ENCODE measurements at regions not wholly inside any gene's neighbourhood (a gene's known extent, or its start where the extent isn't known, plus 50 kb on each side); places are given as distances from the start of the nearest gene placed in this dataset.

DNA sequence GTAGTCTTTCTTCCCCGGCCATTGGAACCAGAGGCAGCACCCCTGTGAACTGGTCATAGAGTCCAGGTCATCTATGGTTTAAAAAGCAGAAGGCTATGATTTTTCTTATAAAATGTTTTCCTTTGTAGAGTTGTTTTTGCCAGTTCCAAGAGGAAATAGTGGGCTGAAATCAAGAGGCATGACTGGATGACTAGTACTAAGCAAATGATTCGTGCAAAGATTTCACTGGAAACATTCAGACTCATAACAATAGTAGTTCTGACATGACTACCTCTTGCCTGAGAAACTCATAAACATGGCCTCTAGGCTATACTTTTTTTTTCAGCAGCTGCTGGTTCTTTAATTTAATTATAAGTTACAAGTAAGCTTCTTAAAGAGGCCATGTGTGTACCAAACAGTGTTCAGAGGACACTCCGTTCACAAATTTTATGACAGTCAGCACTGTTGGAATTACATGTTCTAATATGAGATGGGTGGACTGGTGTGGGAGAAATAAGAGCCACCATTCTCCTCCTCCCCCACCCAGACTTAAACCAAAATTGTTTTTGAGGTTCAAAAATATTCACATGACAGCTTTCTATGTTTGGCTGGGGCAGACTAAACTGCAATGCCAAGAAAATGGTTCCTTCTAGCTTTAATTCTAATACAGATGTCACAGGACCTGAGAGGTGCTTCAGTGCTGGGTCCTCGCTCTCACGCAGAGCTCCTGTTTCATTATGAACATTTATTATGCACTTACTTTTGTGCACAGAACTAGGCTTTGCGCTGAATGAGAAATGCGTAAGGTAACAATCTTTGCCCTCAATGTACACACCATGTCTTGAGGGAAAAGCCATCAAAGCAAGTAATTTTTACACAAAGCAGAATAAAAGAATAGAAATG, 147.5 kb downstream of the ZC3H11B start:
- H3K9me3 ChIP-seq = no peaks in the 10 kb centered on the region
- no peak overlapping the region for H3K4me3 ChIP-seq
- DNase-seq = no peak
- no peak for ATAC-seq
- intact Hi-C loops (cut with DNase I, micrococcal nuclease) = no loop called here
- no peaks in the 10 kb centered on the region for H3K36me3 ChIP-seq (ENCODE audit: low read depth)
- no peaks in the 10 kb centered on the region for H3K4me1 ChIP-seq (ENCODE audit: low read depth)
- TF ChIP-seq, protein P1, sequence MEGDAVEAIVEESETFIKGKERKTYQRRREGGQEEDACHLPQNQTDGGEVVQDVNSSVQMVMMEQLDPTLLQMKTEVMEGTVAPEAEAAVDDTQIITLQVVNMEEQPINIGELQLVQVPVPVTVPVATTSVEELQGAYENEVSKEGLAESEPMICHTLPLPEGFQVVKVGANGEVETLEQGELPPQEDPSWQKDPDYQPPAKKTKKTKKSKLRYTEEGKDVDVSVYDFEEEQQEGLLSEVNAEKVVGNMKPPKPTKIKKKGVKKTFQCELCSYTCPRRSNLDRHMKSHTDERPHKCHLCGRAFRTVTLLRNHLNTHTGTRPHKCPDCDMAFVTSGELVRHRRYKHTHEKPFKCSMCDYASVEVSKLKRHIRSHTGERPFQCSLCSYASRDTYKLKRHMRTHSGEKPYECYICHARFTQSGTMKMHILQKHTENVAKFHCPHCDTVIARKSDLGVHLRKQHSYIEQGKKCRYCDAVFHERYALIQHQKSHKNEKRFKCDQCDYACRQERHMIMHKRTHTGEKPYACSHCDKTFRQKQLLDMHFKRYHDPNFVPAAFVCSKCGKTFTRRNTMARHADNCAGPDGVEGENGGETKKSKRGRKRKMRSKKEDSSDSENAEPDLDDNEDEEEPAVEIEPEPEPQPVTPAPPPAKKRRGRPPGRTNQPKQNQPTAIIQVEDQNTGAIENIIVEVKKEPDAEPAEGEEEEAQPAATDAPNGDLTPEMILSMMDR (IDR thresholded peaks at IDR 0.05) = no peak

DNA sequence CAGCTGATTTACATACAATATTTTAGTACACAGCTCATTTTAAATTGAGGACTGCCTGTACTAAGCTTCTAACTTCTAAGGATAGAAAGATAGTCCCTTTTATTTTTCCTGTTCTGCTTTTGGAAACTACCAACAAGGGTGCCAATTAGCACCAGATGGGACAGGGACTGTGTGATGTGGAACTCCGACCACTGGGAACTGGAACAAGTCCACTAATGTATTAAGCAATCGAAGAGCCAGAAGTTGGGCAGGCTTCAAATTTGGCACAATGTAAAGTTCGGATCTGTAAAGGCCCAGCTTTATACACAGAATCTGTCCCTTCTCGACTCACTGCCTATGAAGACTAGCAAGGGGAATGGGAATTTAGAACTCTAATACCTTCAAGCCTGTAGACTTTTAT, 149.3 kb downstream of the ZC3H11B start:
- Histone ChIP-seq H3K36me3 (ENCODE audit: low read depth) (no peaks in the 10 kb centered on the region), H3K4me3 (no peak overlapping the region), H3K9me3 (no peaks in the 10 kb centered on the region), H3K4me1 (ENCODE audit: low read depth) (no peaks in the 10 kb centered on the region)
- DNase-seq = no peak
- TF ChIP-seq, protein P1 (IDR thresholded peaks at IDR 0.05) = no peak
- intact Hi-C loops (cut with DNase I, micrococcal nuclease) = no loop called here
- ATAC-seq = no peak

DNA sequence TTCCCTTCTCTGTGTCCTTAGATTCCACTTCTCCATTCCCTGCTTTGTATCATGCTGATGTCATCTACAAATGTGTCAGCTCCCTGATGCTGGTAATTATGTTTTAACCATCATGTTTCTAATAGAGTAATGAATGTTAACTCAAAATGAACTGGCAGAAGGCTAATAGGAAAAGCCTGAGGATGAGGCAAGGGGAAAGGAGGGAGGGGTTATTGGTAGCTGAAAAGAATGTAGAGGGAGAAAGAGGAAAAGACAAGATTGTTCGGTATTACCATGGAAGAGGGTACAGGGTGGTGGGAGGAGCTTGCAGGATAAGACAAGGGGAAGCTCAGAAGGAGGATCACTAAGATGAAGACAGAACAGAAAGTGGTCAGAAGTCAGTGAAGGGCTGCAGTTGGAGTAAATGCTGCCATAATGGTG, 150.9 kb downstream of the ZC3H11B start:
- no peak overlapping the region for H3K4me3 ChIP-seq
- no peaks in the 10 kb centered on the region for H3K36me3 ChIP-seq (ENCODE audit: low read depth)
- DNase-seq (no peak), ATAC-seq (no peak)
- H3K9me3 ChIP-seq = no peaks in the 10 kb centered on the region
- TF ChIP-seq, protein P1 (IDR thresholded peaks at IDR 0.05) = no peak
- no peaks in the 10 kb centered on the region for H3K4me1 ChIP-seq (ENCODE audit: low read depth)
- intact Hi-C loops (cut with DNase I, micrococcal nuclease) = no loop called here

DNA sequence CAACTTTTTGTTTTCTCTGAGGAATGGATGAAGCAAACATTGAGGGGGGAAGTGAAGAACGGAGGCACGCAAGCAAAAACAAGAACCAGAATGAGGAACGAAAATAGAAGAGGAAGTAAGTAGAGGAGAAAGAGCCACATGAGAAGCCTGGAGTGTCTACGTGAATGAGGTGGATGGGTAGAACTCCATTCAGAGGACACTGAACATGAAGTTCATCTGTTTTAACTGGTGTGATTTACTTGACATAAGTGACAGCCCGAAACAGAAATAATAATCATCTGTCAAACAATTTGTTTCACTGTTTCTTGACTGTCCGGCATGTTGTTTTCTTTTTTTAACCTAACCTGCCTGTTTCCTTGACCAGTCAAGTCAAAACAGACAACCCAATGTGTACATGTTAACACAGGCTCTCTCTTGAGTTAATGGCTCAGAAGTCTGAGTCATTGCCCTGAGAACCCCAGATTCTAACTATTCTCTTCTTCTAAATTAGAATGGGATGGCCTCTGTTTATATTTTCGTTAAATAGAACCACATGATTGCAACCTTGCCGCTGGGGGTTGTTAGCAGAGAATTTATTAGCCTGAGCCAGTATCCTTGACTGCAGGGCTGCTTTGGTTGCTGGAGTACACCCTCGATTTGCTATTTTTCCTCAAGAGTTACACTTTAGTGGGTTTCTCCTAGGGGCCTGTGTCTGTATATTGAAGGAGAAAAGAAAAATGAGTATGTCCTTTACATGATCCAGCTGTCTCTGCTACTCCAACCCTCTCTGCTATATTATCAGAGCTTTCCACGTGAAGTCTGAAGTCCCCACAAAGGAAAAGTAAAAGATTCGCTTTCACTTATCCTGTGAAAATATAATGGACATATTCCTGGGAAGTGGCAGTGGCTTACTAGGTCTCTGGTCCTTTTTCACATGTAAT, 151.7 kb downstream of the ZC3H11B start:
- DNase-seq = no peak
- Histone ChIP-seq H3K9me3 (no peaks in the 10 kb centered on the region), H3K4me3 (no peak overlapping the region), H3K4me1 (ENCODE audit: low read depth) (no peaks in the 10 kb centered on the region), H3K36me3 (ENCODE audit: low read depth) (no peaks in the 10 kb centered on the region)
- no peak for ATAC-seq
- intact Hi-C loops (cut with DNase I, micrococcal nuclease) = no loop called here
- TF ChIP-seq, protein P1 (IDR thresholded peaks at IDR 0.05) = no peak

DNA sequence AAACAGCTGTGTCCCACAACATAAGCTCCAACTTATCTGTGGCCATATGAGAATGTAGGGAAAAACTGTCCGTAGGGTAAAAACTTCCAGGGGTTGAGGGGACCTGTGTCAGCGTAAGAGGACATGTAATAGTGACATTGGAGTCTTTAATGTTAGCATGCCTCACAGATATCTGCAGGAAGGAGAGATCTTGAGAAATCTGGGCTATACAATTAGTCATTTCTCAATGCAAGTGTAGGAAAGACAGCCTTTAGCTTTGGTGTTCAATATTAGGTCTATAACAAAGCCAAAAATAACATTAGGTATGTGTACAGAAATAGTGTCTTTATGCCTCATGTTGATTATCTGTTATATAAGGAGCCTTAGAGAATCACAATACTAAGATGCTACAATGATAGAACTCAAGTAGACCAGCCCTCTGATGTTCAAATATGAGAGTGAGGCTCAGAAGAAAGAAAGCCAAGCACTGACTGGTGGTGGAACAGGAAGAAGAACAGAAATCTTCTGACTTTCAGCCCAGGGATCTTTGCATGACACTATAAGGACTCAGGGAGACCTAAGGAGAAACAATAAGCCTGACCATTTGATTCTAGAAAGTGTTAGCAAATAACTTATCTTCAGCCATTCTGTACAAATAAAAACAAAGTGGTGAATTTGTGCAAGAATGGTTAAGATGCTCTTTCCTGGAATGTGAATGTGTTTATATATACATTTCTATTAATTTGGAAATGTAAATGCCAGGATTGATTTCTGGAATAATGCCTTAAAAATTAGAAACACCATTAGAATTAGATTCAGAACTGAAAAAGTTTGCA, 152.6 kb downstream of the ZC3H11B start:
- H3K9me3 ChIP-seq = no peaks in the 10 kb centered on the region
- TF ChIP-seq, protein P1 (IDR thresholded peaks at IDR 0.05) = no peak
- H3K4me1 ChIP-seq (ENCODE audit: low read depth) = no peaks in the 10 kb centered on the region
- intact Hi-C loops (cut with DNase I, micrococcal nuclease) = no loop called here
- no peaks in the 10 kb centered on the region for H3K36me3 ChIP-seq (ENCODE audit: low read depth)
- ATAC-seq = no peak
- no peak for DNase-seq
- no peak overlapping the region for H3K4me3 ChIP-seq

Data from mucosa of descending colon (tissue), 3 donors.